Ishikawa (cell line): ENCODE measurements at regions not wholly inside any gene's neighbourhood (a gene's known extent, or its start where the extent isn't known, plus 50 kb on each side); places are given as distances from the start of the nearest gene placed in this dataset.

Experiments used
- CEBPB ChIP-seq: IDR thresholded peaks from 2 replicates; pipeline ENCODE4 v1.6.1; 2012
- CREB1 ChIP-seq: IDR thresholded peaks from 2 replicates; pipeline ENCODE4 v1.6.1; 2012; ENCODE audit warnings: low read depth
- EGR1 ChIP-seq: IDR thresholded peaks from 2 replicates; pipeline ENCODE4 v1.6.1; 2012
- EP300 ChIP-seq: IDR thresholded peaks from 2 replicates; pipeline ENCODE4 v1.6.1; 2012; ENCODE audit warnings: borderline replicate concordance
- MAX ChIP-seq: IDR thresholded peaks from 2 replicates; pipeline ENCODE4 v1.6.1; 2012
- NFIC ChIP-seq: IDR thresholded peaks from 2 replicates; pipeline ENCODE4 v1.6.1; 2012
- RAD21 ChIP-seq: IDR thresholded peaks from 2 replicates; pipeline ENCODE4 v1.6.1; 2012; ENCODE audit warnings: low read depth
- REST ChIP-seq: IDR thresholded peaks from 2 replicates; pipeline ENCODE4 v1.6.1; 2012; ENCODE audit warnings: low read depth, mild to moderate bottlenecking
- TAF1 ChIP-seq: IDR thresholded peaks from 2 replicates; pipeline ENCODE4 v1.6.1; 2012; ENCODE audit warnings: low read depth, mild to moderate bottlenecking
- TCF12 ChIP-seq: IDR thresholded peaks from 2 replicates; pipeline ENCODE4 v1.6.1; 2012; ENCODE audit warnings: low read depth
- TEAD4 ChIP-seq: IDR thresholded peaks from 2 replicates; pipeline ENCODE4 v1.6.1; 2012
- USF1 ChIP-seq: IDR thresholded peaks from 2 replicates; pipeline ENCODE4 v1.6.1; 2012
- YY1 ChIP-seq: IDR thresholded peaks from 2 replicates; pipeline ENCODE4 v1.6.1; 2012; ENCODE audit warnings: low read depth
- ZBTB7A ChIP-seq: IDR thresholded peaks from 2 replicates; pipeline ENCODE4 v1.6.1; 2012; ENCODE audit warnings: low read depth

GRCh38 chr5:155556222-155556621 lies 542.7 kb downstream of the KIF4B start:
- TF ChIP-seq NFIC (no peak), TCF12 (no peak), RAD21 (no peak), CEBPB (no peak), CREB1 (no peak), REST (no peak), YY1 (no peak), EGR1 (no peak), TEAD4 (no peak), TAF1 (no peak), EP300 (no peak), MAX (no peak), USF1 (no peak), ZBTB7A (no peak)
